ENCODE measurements at regions not wholly inside any gene's neighbourhood (a gene's known extent, or its start where the extent isn't known, plus 50 kb on each side); places are given as distances from the start of the nearest gene placed in this dataset.

DNA sequence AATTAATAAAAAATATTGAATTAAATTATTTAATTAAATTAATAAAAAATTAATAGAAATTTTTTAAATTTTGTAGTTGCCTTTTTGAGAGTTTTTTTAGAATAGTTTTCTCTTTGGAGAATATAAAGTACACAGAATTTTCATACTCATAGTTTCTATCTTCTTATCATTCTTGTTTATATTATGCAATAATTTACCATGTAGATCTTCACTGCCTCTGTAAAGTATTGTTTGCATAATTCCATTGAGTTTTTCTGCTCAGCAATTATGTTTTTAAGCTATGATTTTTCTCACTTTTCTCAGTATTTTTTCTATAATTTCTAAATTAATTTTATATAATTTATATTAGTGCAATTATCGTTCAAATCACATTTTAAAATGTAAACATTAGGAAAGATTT lies 50.6 kb upstream of the OXA1L start:
- no peak overlapping the region for H3K27ac ChIP-seq (ENCODE audit: insufficient read length, low read depth, low read length)
- H2AK5ac ChIP-seq (ENCODE audit: insufficient read length, low read length): no peak overlapping the region
- H4K5ac ChIP-seq (ENCODE audit: insufficient read length, low read depth, low read length): no peak overlapping the region
- no peak overlapping the region for H3K4ac ChIP-seq (ENCODE audit: low read depth, low read length)
- no peak overlapping the region for H2BK12ac ChIP-seq (ENCODE audit: insufficient read length, low read depth, low read length)
- no peak overlapping the region for H3K56ac ChIP-seq (ENCODE audit: insufficient read length, low read depth, low read length)
- H3K4me2 ChIP-seq (ENCODE audit: insufficient read depth, insufficient read length, low read length): no peak overlapping the region
- no peak overlapping the region for H2AFZ ChIP-seq (ENCODE audit: low read length)
- H2BK5ac ChIP-seq (ENCODE audit: insufficient read length, low read length): no peak overlapping the region
- Mint-ChIP-seq H3K4me1 (peaks cover 2 to 7% of the 10 kb centered on the region in 2 experiments; a peak in 3 of 4 replicates), H3K27me3 (ENCODE audit: low read depth) (peaks cover 17% of the 10 kb centered on the region), H3K9me3 (no peaks in the 10 kb centered on the region), H3K27ac (no peak overlapping the region), H3K36me3 (ENCODE audit: insufficient read depth in 1 of 3, low read depth in 3 of 3) (no peaks in the 10 kb centered on the region), H3K4me3 (no peak overlapping the region)
- H3K27me3 ChIP-seq (ENCODE audit: insufficient read depth, low read length): no peaks in the 10 kb centered on the region
- H4K91ac ChIP-seq (ENCODE audit: insufficient read length, low read depth, low read length): no peak overlapping the region
- no peak overlapping the region for H3K18ac ChIP-seq (ENCODE audit: insufficient read length, low read depth, low read length)
- H4K20me1 ChIP-seq (ENCODE audit: control insufficient read depth, insufficient read depth, insufficient read length): no peaks in the 10 kb centered on the region
- WGBS (ENCODE audit: extremely low coverage, insufficient read length, low lambda C conversion rate): no CpG with 5 or more reads among the region's 1 CpG
- no peak overlapping the region for H3K14ac ChIP-seq (ENCODE audit: insufficient read depth, low read length)
- no peak overlapping the region for H3K23ac ChIP-seq (ENCODE audit: insufficient read length, low read depth, low read length)
- H3T11ph ChIP-seq (ENCODE audit: low read length): no peak overlapping the region
- DNase-seq: no peak
- no peak overlapping the region for H3K9ac ChIP-seq (ENCODE audit: extremely low read depth, insufficient read length, low read length)
- no peak for TF ChIP-seq CTCF (conservative IDR thresholded peaks at IDR 0.05)
- no peaks in the 10 kb centered on the region for H3K23me2 ChIP-seq (ENCODE audit: insufficient read length, low read depth, low read length, poor library complexity, severe bottlenecking)
- H3K79me2 ChIP-seq (ENCODE audit: insufficient read depth, low read length): no peaks in the 10 kb centered on the region
- no peak overlapping the region for H2BK20ac ChIP-seq (ENCODE audit: low read depth, low read length, poor library complexity, severe bottlenecking)
- no peaks in the 10 kb centered on the region for H3K79me1 ChIP-seq (ENCODE audit: insufficient read depth, low read depth, low read length, poor library complexity, severe bottlenecking)
- no peak overlapping the region for H2BK15ac ChIP-seq (ENCODE audit: low read depth, low read length)
- H4K8ac ChIP-seq (replicated peaks; ENCODE audit: insufficient read length, low read depth, low read length): no peak overlapping the region
- no peaks in the 10 kb centered on the region for H3K9me3 ChIP-seq (ENCODE audit: control insufficient read depth, low read depth, low read length)
- H2BK120ac ChIP-seq (ENCODE audit: low read depth, low read length, poor library complexity, severe bottlenecking): no peak overlapping the region
- H3K4me1 ChIP-seq (ENCODE audit: insufficient read depth, low read length): no peaks in the 10 kb centered on the region

All from H9 (cell line).